Right atrium auricular region (tissue), 2 donors: ENCODE measurements at regions not wholly inside any gene's neighbourhood (a gene's known extent, or its start where the extent isn't known, plus 50 kb on each side); places are given as distances from the start of the nearest gene placed in this dataset.

ENCODE experiments used
- DNase-seq: peaks from one replicate; pipeline ENCODE4 v3.0.0-alpha.2; 2019; ENCODE audit warnings: low spot score
- H3K27ac ChIP-seq, 2 donors: fragments of 200-600 bp; sonication (generic); 1 replicate in 1 of 2; 2 replicates in 1 of 2; pipeline ENCODE4 v1.5.1; 2016 to 2019
- H3K27me3 ChIP-seq, 2 donors: fragments of 200-600 bp; sonication (generic); one replicate each; pipeline versions ENCODE4 v1.5.1 to v1.6.0; 2017 to 2019
- H3K36me3 ChIP-seq: fragments of 200-600 bp; sonication (generic); one replicate; pipeline ENCODE4 v1.5.1; 2016
- H3K4me1 ChIP-seq, 2 donors: fragments of 200-600 bp; sonication (generic); one replicate each; pipeline versions ENCODE4 v1.5.1 to v1.6.0; 2017 to 2019
- H3K4me3 ChIP-seq, 2 donors: fragments of 200-600 bp; sonication (generic); 1 replicate in 1 of 2; 2 replicates in 1 of 2; pipeline ENCODE4 v1.5.1; 2017 to 2019; ENCODE audit warnings: mild to moderate bottlenecking in 1 of 2, moderate library complexity in 1 of 2
- H3K9me3 ChIP-seq, 2 donors: fragments of 200-600 bp; sonication (generic); one replicate each; pipeline ENCODE4 v1.5.1; 2019
- CTCF ChIP-seq, 2 donors: fragments of 200-600 bp; sonication (generic); IDR thresholded peaks; one replicate each; pipeline ENCODE4 v1.5.1; 2019; ENCODE audit warnings: antibody characterized with exemption in 2 of 2

- no peak for TF ChIP-seq CTCF (IDR thresholded peaks at IDR 0.05)
- H3K27ac ChIP-seq, result no peak overlapping the region
- no peaks in the 10 kb centered on the region for H3K9me3 ChIP-seq
- no peaks in the 10 kb centered on the region for H3K36me3 ChIP-seq
- no peaks in the 10 kb centered on the region for H3K27me3 ChIP-seq
- H3K4me3 ChIP-seq, result no peak overlapping the region
- no peaks in the 10 kb centered on the region for H3K4me1 ChIP-seq
- DNase-seq, result no peak
These were observed 250.5 kb upstream of the MEOX2 start for GRCh38 chr7:15936991-15937390.

GRCh38 chr7:15932318-15932717 is 245.8 kb upstream of the MEOX2 start:
- no peak overlapping the region for H3K4me3 ChIP-seq
- H3K27me3 ChIP-seq, result no peaks in the 10 kb centered on the region
- DNase-seq, result no peak
- no peak for TF ChIP-seq CTCF (IDR thresholded peaks at IDR 0.05)
- peaks cover 0 to 7% of the 10 kb centered on the region in 2 donors for H3K9me3 ChIP-seq
- no peak overlapping the region for H3K27ac ChIP-seq
- H3K36me3 ChIP-seq, result no peaks in the 10 kb centered on the region
- H3K4me1 ChIP-seq, result no peaks in the 10 kb centered on the region

- no peak for DNase-seq
- peaks cover 0 to 18% of the 10 kb centered on the region in 2 donors for H3K9me3 ChIP-seq
These were observed 242.9 kb upstream of the MEOX2 start for GRCh38 chr7:15929411-15929810.

GRCh38 chr7:15925608-15926007 is 239.1 kb upstream of the MEOX2 start:
- H3K27me3 ChIP-seq, result no peaks in the 10 kb centered on the region
- no peak overlapping the region for H3K27ac ChIP-seq
- no peak for TF ChIP-seq CTCF (IDR thresholded peaks at IDR 0.05)
- peaks cover 0 to 24% of the 10 kb centered on the region in 2 donors for H3K9me3 ChIP-seq
- H3K4me1 ChIP-seq, result peaks cover 0 to 6% of the 10 kb centered on the region in 2 donors
- no peak overlapping the region for H3K4me3 ChIP-seq
- no peaks in the 10 kb centered on the region for H3K36me3 ChIP-seq
- DNase-seq, result no peak

More at GRCh38 chr7:15929411-15929810, 242.9 kb upstream of the MEOX2 start:
- Histone ChIP-seq H3K36me3 (no peaks in the 10 kb centered on the region), H3K27ac (no peak overlapping the region), H3K27me3 (no peaks in the 10 kb centered on the region), H3K4me3 (no peak overlapping the region), H3K4me1 (no peaks in the 10 kb centered on the region)
- TF ChIP-seq CTCF (IDR thresholded peaks at IDR 0.05), result no peak

GRCh38 chr7:15924910-15925309 is 238.4 kb upstream of the MEOX2 start:
- DNase-seq, result no peak
- H3K36me3 ChIP-seq, result no peaks in the 10 kb centered on the region
- H3K9me3 ChIP-seq, result peaks cover 0 to 24% of the 10 kb centered on the region in 2 donors
- peaks cover 0 to 6% of the 10 kb centered on the region in 2 donors for H3K4me1 ChIP-seq
- no peaks in the 10 kb centered on the region for H3K27me3 ChIP-seq
- H3K4me3 ChIP-seq, result no peak overlapping the region
- TF ChIP-seq CTCF (IDR thresholded peaks at IDR 0.05), result no peak
- H3K27ac ChIP-seq, result no peak overlapping the region

- peaks cover 0 to 13% of the 10 kb centered on the region in 2 donors for H3K9me3 ChIP-seq
- DNase-seq, result no peak
- peaks cover 0 to 6% of the 10 kb centered on the region in 2 donors for H3K4me1 ChIP-seq
- TF ChIP-seq CTCF (IDR thresholded peaks at IDR 0.05), result no peak
- H3K4me3 ChIP-seq, result no peak overlapping the region
- H3K36me3 ChIP-seq, result no peaks in the 10 kb centered on the region
- no peak overlapping the region for H3K27ac ChIP-seq
- no peaks in the 10 kb centered on the region for H3K27me3 ChIP-seq
These were observed 235.5 kb upstream of the MEOX2 start for GRCh38 chr7:15922002-15922401.
